Peyer's patch (tissue), 4 donors: ENCODE measurements at regions not wholly inside any gene's neighbourhood (a gene's known extent, or its start where the extent isn't known, plus 50 kb on each side); places are given as distances from the start of the nearest gene placed in this dataset.

Source experiments
- DNase-seq, 3 donors: peaks; one replicate each; pipeline ENCODE4 v3.0.0-alpha.2; 2017 to 2019
- H3K27ac ChIP-seq, 4 donors: fragments of 200-600 bp; sonication (generic); one replicate each; pipeline ENCODE4 v1.5.1; 2016 to 2019
- H3K27me3 ChIP-seq, 2 donors: fragments of 200-600 bp; sonication (generic); one replicate each; pipeline ENCODE4 v1.5.1; 2019
- H3K36me3 ChIP-seq, 3 donors: fragments of 200-600 bp; sonication (generic); one replicate each; pipeline ENCODE4 v1.5.1; 2016 to 2019
- H3K4me1 ChIP-seq, 4 donors: fragments of 200-600 bp; sonication (generic); one replicate each; pipeline ENCODE4 v1.5.1; 2016 to 2019
- H3K4me3 ChIP-seq, 4 donors: fragments of 200-600 bp; sonication (generic); 1 replicate in 3 of 4; 2 replicates in 1 of 4; pipeline ENCODE4 v1.5.1; 2016 to 2019; ENCODE audit warnings: mild to moderate bottlenecking in 1 of 4
- H3K9me3 ChIP-seq, 4 donors: fragments of 200-600 bp; sonication (generic); one replicate each; pipeline ENCODE4 v1.5.1; 2016 to 2019; ENCODE audit warnings: mild to moderate bottlenecking in 1 of 4
- POLR2A ChIP-seq, 2 donors: fragments of 450-650 bp; IDR thresholded peaks; one replicate each; pipeline ENCODE4 v1.5.1; 2017; ENCODE audit warnings: antibody characterized with exemption in 2 of 2, mild to moderate bottlenecking in 2 of 2, moderate library complexity in 2 of 2
- TF ChIP-seq, protein P1 (sequence below), 6 experiments: fragments of 450-650 bp in 4 of 6; fragments of 200-600 bp in 2 of 6; sonication (generic) in 1 of 6; IDR thresholded peaks; one replicate each; pipeline ENCODE4 v1.5.1; 2017 to 2019; ENCODE audit warnings: antibody characterized with exemption in 6 of 6, mild to moderate bottlenecking in 3 of 6, moderate library complexity in 1 of 6

DNA sequence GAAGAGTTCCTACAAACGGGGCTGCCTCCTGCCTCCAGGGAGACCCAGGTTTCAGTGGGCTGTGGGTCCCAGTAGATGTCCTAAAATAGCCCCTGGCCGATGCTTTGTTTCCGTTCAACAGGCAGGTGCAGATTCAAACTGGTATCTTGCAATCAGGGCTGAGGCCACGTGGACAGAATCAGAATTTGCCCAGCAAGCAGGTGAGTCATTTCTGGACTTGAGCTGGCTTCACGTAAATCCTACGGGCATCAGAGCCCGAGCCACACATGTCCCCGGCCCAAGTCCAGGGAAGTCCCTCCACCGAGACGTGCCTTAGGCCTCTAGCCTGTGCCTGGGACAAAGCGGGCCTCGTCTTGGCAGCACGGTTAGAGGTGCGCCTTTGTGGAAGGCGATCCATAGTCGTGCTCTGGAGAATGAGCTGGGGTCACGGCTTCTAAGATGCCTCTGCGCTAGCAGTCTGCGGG lies 101.6 kb upstream of the FRMD1 start:
- H3K9me3 ChIP-seq = no peaks in the 10 kb centered on the region
- no peaks in the 10 kb centered on the region for H3K27me3 ChIP-seq
- H3K4me3 ChIP-seq = no peak overlapping the region
- DNase-seq = peak in 2 of 3 donors; percentile 70 to 83
- no peak for TF ChIP-seq POLR2A (IDR thresholded peaks at IDR 0.05)
- TF ChIP-seq, protein P1, sequence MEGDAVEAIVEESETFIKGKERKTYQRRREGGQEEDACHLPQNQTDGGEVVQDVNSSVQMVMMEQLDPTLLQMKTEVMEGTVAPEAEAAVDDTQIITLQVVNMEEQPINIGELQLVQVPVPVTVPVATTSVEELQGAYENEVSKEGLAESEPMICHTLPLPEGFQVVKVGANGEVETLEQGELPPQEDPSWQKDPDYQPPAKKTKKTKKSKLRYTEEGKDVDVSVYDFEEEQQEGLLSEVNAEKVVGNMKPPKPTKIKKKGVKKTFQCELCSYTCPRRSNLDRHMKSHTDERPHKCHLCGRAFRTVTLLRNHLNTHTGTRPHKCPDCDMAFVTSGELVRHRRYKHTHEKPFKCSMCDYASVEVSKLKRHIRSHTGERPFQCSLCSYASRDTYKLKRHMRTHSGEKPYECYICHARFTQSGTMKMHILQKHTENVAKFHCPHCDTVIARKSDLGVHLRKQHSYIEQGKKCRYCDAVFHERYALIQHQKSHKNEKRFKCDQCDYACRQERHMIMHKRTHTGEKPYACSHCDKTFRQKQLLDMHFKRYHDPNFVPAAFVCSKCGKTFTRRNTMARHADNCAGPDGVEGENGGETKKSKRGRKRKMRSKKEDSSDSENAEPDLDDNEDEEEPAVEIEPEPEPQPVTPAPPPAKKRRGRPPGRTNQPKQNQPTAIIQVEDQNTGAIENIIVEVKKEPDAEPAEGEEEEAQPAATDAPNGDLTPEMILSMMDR (IDR thresholded peaks at IDR 0.05) = no peak
- H3K4me1 ChIP-seq = no peaks in the 10 kb centered on the region
- no peak overlapping the region for H3K27ac ChIP-seq
- no peaks in the 10 kb centered on the region for H3K36me3 ChIP-seq

DNA sequence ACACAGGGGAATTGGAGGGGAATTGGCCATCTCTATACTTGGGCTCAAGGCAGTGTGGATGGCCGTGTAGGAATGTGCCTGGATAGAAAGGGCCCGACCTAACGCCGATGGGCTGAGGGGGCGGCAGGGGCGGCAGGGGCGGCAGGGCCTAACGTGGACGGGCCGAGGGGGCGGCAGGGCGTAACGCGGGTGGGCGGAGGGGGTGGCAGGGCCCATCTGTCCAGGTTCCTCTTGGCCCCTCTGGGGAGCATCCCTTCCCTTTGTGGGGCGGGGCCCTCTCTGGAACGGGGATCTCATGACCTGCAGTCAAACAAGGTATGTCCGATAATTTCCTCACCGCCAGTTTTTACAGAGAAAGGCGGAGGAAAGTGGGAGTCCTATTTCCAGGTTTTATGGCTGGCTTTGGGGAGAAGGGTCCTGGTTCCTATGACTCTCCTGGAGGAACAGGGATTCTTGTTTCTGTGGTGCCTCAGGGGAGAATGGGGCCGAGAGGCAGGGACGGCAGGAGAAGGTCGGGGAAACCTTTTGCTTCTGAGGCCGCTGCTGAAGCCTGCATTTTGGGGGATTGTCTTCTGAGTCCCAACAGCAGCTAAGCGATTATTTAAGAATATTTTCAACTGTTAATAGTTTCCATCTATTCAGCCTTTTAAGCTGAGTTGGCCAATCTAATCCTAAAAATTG lies 100.8 kb upstream of the FRMD1 start:
- peak in 1 of 3 donors; percentile 13 for DNase-seq
- Histone ChIP-seq H3K9me3 (no peaks in the 10 kb centered on the region), H3K27me3 (no peaks in the 10 kb centered on the region), H3K4me1 (no peaks in the 10 kb centered on the region), H3K4me3 (no peak overlapping the region), H3K36me3 (no peaks in the 10 kb centered on the region), H3K27ac (no peak overlapping the region)
- TF ChIP-seq, protein P1 (IDR thresholded peaks at IDR 0.05) = no peak
- no peak for TF ChIP-seq POLR2A (IDR thresholded peaks at IDR 0.05)

DNA sequence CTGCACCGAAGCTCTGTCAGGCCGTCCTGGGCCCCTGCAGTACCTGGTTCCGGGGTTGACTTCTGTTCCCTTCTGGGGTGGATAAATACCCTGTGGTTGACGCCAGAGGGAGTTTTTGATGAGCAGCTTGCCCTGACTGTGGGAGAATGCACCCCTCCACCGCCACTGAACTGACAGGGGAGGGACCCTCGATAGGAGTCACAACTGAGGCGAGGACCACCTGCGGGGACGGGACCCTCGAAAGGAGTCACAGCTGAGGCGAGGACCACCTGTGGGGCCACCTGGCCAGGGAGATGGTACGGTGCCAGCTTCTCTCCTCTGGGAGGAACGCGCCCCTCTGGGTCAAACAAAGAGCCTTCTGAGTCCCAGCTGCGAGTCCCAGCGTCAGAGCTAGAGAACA lies 100.1 kb upstream of the FRMD1 start:
- peak in 1 of 3 donors; percentile 34 for DNase-seq
- no peaks in the 10 kb centered on the region for H3K4me1 ChIP-seq
- H3K4me3 ChIP-seq = no peak overlapping the region
- TF ChIP-seq, protein P1 (IDR thresholded peaks at IDR 0.05) = no peak
- no peak for TF ChIP-seq POLR2A (IDR thresholded peaks at IDR 0.05)
- H3K9me3 ChIP-seq = no peaks in the 10 kb centered on the region
- H3K36me3 ChIP-seq = no peaks in the 10 kb centered on the region
- no peak overlapping the region for H3K27ac ChIP-seq
- no peaks in the 10 kb centered on the region for H3K27me3 ChIP-seq

DNA sequence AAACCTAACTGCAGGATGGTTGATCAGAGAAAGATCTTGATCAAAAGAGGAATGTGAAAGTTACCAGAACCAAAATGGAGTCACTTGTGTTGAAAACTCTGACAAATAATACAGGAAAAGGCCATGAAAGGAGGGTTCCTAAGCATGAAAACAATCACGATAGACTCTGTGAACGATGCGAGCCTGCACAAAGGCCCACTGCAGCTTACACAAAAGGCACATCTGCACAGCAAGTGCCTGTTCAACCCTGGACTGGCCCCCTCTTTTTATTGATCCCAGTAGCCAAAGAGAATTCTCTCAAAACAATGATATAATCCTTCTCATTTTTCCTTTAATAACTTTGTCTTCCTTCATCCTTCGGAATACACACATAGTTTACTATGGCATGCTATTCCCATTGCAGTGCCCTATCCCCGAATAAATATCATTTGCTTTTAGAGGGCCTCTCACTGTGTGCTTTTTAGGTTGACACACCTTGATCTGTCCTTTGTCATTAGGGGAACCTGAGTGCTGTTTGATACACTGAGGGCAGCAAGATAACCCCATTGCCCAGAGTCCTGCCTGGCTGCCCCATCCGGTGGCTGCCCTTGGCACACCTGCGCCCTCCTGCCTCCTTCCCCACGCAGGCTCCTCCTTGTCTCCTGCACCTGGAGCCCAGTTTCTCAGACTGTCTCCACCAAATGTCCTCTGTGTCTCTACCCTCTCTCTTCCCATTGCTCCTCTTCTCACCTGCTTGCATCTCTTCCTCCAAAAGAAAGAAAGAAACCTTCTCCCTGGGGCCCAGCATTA lies 98.3 kb upstream of the FRMD1 start:
- Histone ChIP-seq H3K4me3 (no peak overlapping the region), H3K27ac (no peak overlapping the region), H3K27me3 (no peaks in the 10 kb centered on the region), H3K9me3 (no peaks in the 10 kb centered on the region), H3K36me3 (no peaks in the 10 kb centered on the region), H3K4me1 (no peaks in the 10 kb centered on the region)
- peak in 1 of 3 donors; percentile 26 for DNase-seq
- TF ChIP-seq, protein P1 (IDR thresholded peaks at IDR 0.05) = no peak
- no peak for TF ChIP-seq POLR2A (IDR thresholded peaks at IDR 0.05)

DNA sequence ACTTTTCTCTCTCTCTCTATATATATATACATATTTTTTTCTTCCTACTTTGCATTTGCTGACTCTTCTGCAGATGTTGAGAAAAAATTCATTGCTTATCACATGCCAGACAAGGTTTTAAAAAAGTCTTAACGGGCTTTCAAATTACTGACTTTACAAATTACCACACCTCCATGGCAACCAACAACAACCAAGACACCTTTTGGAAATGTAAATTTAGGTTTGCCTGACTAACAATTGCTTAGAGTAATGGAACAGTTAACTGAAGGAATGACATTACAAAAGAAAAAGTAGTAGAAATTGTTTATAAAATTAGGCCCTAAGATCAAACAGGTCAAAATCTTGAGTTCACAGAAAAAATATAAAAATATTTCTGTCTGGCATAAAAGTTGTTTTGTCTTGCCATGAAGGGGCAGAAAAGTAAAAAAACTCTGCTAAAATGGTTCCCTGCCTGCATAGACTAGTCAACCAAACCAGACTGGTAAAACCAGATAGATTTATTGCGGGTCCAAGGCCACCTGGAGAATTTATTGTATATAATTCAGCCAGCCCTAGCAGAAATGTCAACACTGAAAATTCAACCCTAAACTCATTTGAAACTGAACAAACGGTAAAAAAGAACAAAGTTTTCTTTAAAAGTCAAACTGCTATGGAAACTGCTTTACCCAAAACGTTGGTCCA lies 92.8 kb upstream of the FRMD1 start:
- TF ChIP-seq, protein P1 (IDR thresholded peaks at IDR 0.05) = no peak
- no peak for TF ChIP-seq POLR2A (IDR thresholded peaks at IDR 0.05)
- Histone ChIP-seq H3K4me3 (no peak overlapping the region), H3K27ac (no peak overlapping the region), H3K4me1 (no peaks in the 10 kb centered on the region), H3K9me3 (no peaks in the 10 kb centered on the region), H3K36me3 (no peaks in the 10 kb centered on the region), H3K27me3 (no peaks in the 10 kb centered on the region)
- no peak for DNase-seq
